GM23338 (cell line): ENCODE measurements at regions not wholly inside any gene's neighbourhood (a gene's known extent, or its start where the extent isn't known, plus 50 kb on each side); places are given as distances from the start of the nearest gene placed in this dataset.

Experiments
- ATAC-seq: fragments of 200-7000 bp; cut with Tn5 transposase; 3 replicates; pipeline ENCODE4 v1.9.1; 2020
- DNase-seq: peaks from one replicate; pipeline ENCODE4 v3.0.0-alpha.2; 2015; ENCODE audit warnings: low spot score
- H2AFZ ChIP-seq: fragments of 200-600 bp; sonication (generic); 2 replicates; pipeline ENCODE4 v1.8.0; 2016; ENCODE audit warnings: antibody characterized with exemption, mild to moderate bottlenecking, moderate library complexity
- H3F3A ChIP-seq: fragments of 200-600 bp; sonication (generic); replicated peaks from 2 replicates; pipeline ENCODE4 v1.8.0; 2017; ENCODE audit warnings: antibody characterized with exemption, mixed run types, low read depth
- H3K27ac ChIP-seq: fragments of 200-600 bp; sonication (generic); 2 replicates; pipeline ENCODE4 v1.6.1; 2016; ENCODE audit warnings: low read depth
- H3K27me3 ChIP-seq: fragments of 200-600 bp; sonication (generic); 2 replicates; pipeline ENCODE4 v1.8.0; 2016; ENCODE audit warnings: mild to moderate bottlenecking, mixed run types, moderate library complexity; ENCODE audit not compliant: insufficient read depth
- H3K36me3 ChIP-seq: fragments of 200-600 bp; sonication (generic); 2 replicates; pipeline ENCODE4 v1.8.0; 2016; ENCODE audit warnings: mild to moderate bottlenecking; ENCODE audit not compliant: insufficient read depth
- H3K4me1 ChIP-seq: fragments of 200-600 bp; sonication (generic); 2 replicates; pipeline ENCODE4 v1.8.0; 2016; ENCODE audit warnings: mild to moderate bottlenecking, moderate library complexity; ENCODE audit not compliant: insufficient read depth
- H3K4me2 ChIP-seq: fragments of 200-600 bp; sonication (generic); 2 replicates; pipeline ENCODE4 v1.7.1; 2017; ENCODE audit warnings: mixed run types
- H3K4me3 ChIP-seq: fragments of 200-600 bp; sonication (generic); 2 replicates; pipeline ENCODE4 v1.6.1; 2016; ENCODE audit warnings: mixed run types
- H3K79me2 ChIP-seq: fragments of 200-600 bp; sonication (generic); replicated peaks from 2 replicates; pipeline ENCODE4 v1.8.0; 2017; ENCODE audit warnings: mild to moderate bottlenecking; ENCODE audit not compliant: insufficient read depth
- H3K9me2 ChIP-seq: fragments of 200-600 bp; sonication (generic); 2 replicates; pipeline ENCODE4 v1.8.0; 2017; ENCODE audit not compliant: insufficient read depth
- H4K20me1 ChIP-seq: fragments of 200-600 bp; sonication (generic); replicated peaks from 2 replicates; pipeline ENCODE4 v1.8.0; 2017; ENCODE audit warnings: mild to moderate bottlenecking; ENCODE audit not compliant: insufficient read depth
- H3K27ac Mint-ChIP-seq: 2 replicates; pipeline ENCODE4 v1.8.0; 2020; ENCODE audit warnings: inconsistent platforms, mild to moderate bottlenecking, moderate library complexity, mixed read lengths
- H3K27me3 Mint-ChIP-seq: 3 replicates; pipeline ENCODE4 v1.8.0; 2022; ENCODE audit warnings: low read depth, mild to moderate bottlenecking, moderate library complexity, mixed read lengths, inconsistent platforms; ENCODE audit not compliant: insufficient read depth, poor library complexity
- H3K36me3 Mint-ChIP-seq: 3 replicates; pipeline ENCODE4 v1.8.0; 2021; ENCODE audit warnings: low read depth, mild to moderate bottlenecking, inconsistent platforms, moderate library complexity, mixed read lengths
- H3K4me1 Mint-ChIP-seq: 3 replicates; pipeline ENCODE4 v1.8.0; 2020; ENCODE audit warnings: mild to moderate bottlenecking, inconsistent platforms, mixed read lengths
- H3K4me3 Mint-ChIP-seq: 3 replicates; pipeline ENCODE4 v1.8.0; 2021; ENCODE audit warnings: moderate library complexity, mild to moderate bottlenecking, inconsistent platforms, mixed read lengths
- H3K9me3 Mint-ChIP-seq: 3 replicates; pipeline ENCODE4 v1.8.0; 2020; ENCODE audit warnings: moderate library complexity, mild to moderate bottlenecking, inconsistent platforms, mixed read lengths
- EZH2 ChIP-seq: fragments of 200-600 bp; sonication (generic); IDR thresholded peaks from one replicate; pipeline ENCODE4 v1.8.0; 2017; ENCODE audit warnings: antibody characterized with exemption, mild to moderate bottlenecking, low read depth; ENCODE audit not compliant: unreplicated experiment
- EZH2phosphoT487 ChIP-seq: fragments of 200-600 bp; sonication (generic); IDR thresholded peaks from one replicate; pipeline ENCODE4 v1.8.1; 2018; ENCODE audit warnings: antibody characterized with exemption; ENCODE audit not compliant: unreplicated experiment
- JUNB ChIP-seq: IDR thresholded peaks from one replicate; pipeline ENCODE4 v1.6.1; 2016; ENCODE audit warnings: antibody characterized with exemption; ENCODE audit not compliant: unreplicated experiment
- ZNF114 ChIP-seq: fragments of 250-450 bp; sonication (Bioruptor Pico); IDR thresholded peaks from 2 replicates; pipeline ENCODE4 v1.5.0; 2020; ENCODE audit warnings: mild to moderate bottlenecking, moderate library complexity
- TF ChIP-seq, protein P1 (sequence below), 2 experiments: fragments of 200-600 bp in 1 of 2; sonication (generic) in 1 of 2; conservative IDR thresholded peaks; 2 replicates each; pipeline versions ENCODE4 v1.5.1 to v1.6.1; 2016 to 2017; ENCODE audit warnings: antibody characterized with exemption in 2 of 2, low read depth in 2 of 2, mild to moderate bottlenecking in 2 of 2, moderate library complexity in 1 of 2
- TF ChIP-seq, protein P2 (sequence below): IDR thresholded peaks from 2 replicates; pipeline ENCODE4 v1.6.1; 2016; ENCODE audit warnings: antibody characterized with exemption
- TF ChIP-seq, protein P3 (sequence below): IDR thresholded peaks from one replicate; pipeline ENCODE4 v1.6.1; 2018; ENCODE audit warnings: antibody characterized with exemption; ENCODE audit not compliant: unreplicated experiment
- TF ChIP-seq, protein P4 (sequence below): fragments of 250-450 bp; sonication (Bioruptor Pico); IDR thresholded peaks from 2 replicates; pipeline ENCODE4 v1.5.0; 2020; ENCODE audit warnings: mild to moderate bottlenecking, moderate library complexity

GRCh38 chr7:131032786-131033185 lies 294.9 kb upstream of the MKLN1 start:
- no peak overlapping the region for H3K4me2 ChIP-seq
- H3K9me2 ChIP-seq = no peaks in the 10 kb centered on the region
- ATAC-seq = no peak
- peaks cover 7% of the 10 kb centered on the region; the same call in 2 of the 3 replicates for H3K36me3 Mint-ChIP-seq
- H3K27ac ChIP-seq = no peak overlapping the region
- H3K4me1 Mint-ChIP-seq = peaks cover 3% of the 10 kb centered on the region
- H3K27ac Mint-ChIP-seq = no peak overlapping the region
- no peaks in the 10 kb centered on the region; the same call in 2 of the 3 replicates for H3K9me3 Mint-ChIP-seq
- no peaks in the 10 kb centered on the region for H3K36me3 ChIP-seq
- no peak overlapping the region for H2AFZ ChIP-seq
- no peaks in the 10 kb centered on the region for H3F3A ChIP-seq
- TF ChIP-seq, protein P1, sequence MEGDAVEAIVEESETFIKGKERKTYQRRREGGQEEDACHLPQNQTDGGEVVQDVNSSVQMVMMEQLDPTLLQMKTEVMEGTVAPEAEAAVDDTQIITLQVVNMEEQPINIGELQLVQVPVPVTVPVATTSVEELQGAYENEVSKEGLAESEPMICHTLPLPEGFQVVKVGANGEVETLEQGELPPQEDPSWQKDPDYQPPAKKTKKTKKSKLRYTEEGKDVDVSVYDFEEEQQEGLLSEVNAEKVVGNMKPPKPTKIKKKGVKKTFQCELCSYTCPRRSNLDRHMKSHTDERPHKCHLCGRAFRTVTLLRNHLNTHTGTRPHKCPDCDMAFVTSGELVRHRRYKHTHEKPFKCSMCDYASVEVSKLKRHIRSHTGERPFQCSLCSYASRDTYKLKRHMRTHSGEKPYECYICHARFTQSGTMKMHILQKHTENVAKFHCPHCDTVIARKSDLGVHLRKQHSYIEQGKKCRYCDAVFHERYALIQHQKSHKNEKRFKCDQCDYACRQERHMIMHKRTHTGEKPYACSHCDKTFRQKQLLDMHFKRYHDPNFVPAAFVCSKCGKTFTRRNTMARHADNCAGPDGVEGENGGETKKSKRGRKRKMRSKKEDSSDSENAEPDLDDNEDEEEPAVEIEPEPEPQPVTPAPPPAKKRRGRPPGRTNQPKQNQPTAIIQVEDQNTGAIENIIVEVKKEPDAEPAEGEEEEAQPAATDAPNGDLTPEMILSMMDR (conservative IDR thresholded peaks at IDR 0.05; ENCODE audit: low read depth in 2 of 2) = no peak
- TF ChIP-seq EZH2phosphoT487 = no peak
- no peak for TF ChIP-seq ZNF114
- TF ChIP-seq, protein P2, sequence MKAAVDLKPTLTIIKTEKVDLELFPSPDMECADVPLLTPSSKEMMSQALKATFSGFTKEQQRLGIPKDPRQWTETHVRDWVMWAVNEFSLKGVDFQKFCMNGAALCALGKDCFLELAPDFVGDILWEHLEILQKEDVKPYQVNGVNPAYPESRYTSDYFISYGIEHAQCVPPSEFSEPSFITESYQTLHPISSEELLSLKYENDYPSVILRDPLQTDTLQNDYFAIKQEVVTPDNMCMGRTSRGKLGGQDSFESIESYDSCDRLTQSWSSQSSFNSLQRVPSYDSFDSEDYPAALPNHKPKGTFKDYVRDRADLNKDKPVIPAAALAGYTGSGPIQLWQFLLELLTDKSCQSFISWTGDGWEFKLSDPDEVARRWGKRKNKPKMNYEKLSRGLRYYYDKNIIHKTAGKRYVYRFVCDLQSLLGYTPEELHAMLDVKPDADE = no peak
- TF ChIP-seq, protein P3, sequence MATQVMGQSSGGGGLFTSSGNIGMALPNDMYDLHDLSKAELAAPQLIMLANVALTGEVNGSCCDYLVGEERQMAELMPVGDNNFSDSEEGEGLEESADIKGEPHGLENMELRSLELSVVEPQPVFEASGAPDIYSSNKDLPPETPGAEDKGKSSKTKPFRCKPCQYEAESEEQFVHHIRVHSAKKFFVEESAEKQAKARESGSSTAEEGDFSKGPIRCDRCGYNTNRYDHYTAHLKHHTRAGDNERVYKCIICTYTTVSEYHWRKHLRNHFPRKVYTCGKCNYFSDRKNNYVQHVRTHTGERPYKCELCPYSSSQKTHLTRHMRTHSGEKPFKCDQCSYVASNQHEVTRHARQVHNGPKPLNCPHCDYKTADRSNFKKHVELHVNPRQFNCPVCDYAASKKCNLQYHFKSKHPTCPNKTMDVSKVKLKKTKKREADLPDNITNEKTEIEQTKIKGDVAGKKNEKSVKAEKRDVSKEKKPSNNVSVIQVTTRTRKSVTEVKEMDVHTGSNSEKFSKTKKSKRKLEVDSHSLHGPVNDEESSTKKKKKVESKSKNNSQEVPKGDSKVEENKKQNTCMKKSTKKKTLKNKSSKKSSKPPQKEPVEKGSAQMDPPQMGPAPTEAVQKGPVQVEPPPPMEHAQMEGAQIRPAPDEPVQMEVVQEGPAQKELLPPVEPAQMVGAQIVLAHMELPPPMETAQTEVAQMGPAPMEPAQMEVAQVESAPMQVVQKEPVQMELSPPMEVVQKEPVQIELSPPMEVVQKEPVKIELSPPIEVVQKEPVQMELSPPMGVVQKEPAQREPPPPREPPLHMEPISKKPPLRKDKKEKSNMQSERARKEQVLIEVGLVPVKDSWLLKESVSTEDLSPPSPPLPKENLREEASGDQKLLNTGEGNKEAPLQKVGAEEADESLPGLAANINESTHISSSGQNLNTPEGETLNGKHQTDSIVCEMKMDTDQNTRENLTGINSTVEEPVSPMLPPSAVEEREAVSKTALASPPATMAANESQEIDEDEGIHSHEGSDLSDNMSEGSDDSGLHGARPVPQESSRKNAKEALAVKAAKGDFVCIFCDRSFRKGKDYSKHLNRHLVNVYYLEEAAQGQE = no peak
- no peak for DNase-seq
- H3K4me3 ChIP-seq = no peak overlapping the region
- H3K27me3 Mint-ChIP-seq = peaks cover 2% of the 10 kb centered on the region
- H3K79me2 ChIP-seq = peaks cover 7% of the 10 kb centered on the region; the same call in 1 of the 2 replicates
- H4K20me1 ChIP-seq = no peaks in the 10 kb centered on the region; the same call in 1 of the 2 replicates
- no peaks in the 10 kb centered on the region for H3K27me3 ChIP-seq
- no peak overlapping the region for H3K4me3 Mint-ChIP-seq
- H3K4me1 ChIP-seq = no peaks in the 10 kb centered on the region

- no peak overlapping the region for H3K4me3 Mint-ChIP-seq
- H3K27me3 Mint-ChIP-seq = peaks cover 4% of the 10 kb centered on the region
- peaks cover 4% of the 10 kb centered on the region; the same call in 2 of the 3 replicates for H3K36me3 Mint-ChIP-seq
- ATAC-seq (no peak), DNase-seq (no peak)
- H3K79me2 ChIP-seq = peaks cover 10% of the 10 kb centered on the region
- no peaks in the 10 kb centered on the region; the same call in 2 of the 3 replicates for H3K9me3 Mint-ChIP-seq
- H3F3A ChIP-seq = no peaks in the 10 kb centered on the region
- H3K27ac Mint-ChIP-seq = no peak overlapping the region
- no peaks in the 10 kb centered on the region for H3K9me2 ChIP-seq
- H3K4me3 ChIP-seq = no peak overlapping the region
- no peaks in the 10 kb centered on the region; the same call in 2 of the 3 replicates for H3K4me1 Mint-ChIP-seq
- H3K4me1 ChIP-seq = no peaks in the 10 kb centered on the region
- no peaks in the 10 kb centered on the region for H4K20me1 ChIP-seq
- no peaks in the 10 kb centered on the region for H3K36me3 ChIP-seq
- no peak overlapping the region for H3K27ac ChIP-seq
- H2AFZ ChIP-seq = no peak overlapping the region
- H3K27me3 ChIP-seq = no peaks in the 10 kb centered on the region
- no peak overlapping the region for H3K4me2 ChIP-seq
- no peak for TF ChIP-seq JUNB
- TF ChIP-seq EZH2 = no peak
- TF ChIP-seq, protein P4, sequence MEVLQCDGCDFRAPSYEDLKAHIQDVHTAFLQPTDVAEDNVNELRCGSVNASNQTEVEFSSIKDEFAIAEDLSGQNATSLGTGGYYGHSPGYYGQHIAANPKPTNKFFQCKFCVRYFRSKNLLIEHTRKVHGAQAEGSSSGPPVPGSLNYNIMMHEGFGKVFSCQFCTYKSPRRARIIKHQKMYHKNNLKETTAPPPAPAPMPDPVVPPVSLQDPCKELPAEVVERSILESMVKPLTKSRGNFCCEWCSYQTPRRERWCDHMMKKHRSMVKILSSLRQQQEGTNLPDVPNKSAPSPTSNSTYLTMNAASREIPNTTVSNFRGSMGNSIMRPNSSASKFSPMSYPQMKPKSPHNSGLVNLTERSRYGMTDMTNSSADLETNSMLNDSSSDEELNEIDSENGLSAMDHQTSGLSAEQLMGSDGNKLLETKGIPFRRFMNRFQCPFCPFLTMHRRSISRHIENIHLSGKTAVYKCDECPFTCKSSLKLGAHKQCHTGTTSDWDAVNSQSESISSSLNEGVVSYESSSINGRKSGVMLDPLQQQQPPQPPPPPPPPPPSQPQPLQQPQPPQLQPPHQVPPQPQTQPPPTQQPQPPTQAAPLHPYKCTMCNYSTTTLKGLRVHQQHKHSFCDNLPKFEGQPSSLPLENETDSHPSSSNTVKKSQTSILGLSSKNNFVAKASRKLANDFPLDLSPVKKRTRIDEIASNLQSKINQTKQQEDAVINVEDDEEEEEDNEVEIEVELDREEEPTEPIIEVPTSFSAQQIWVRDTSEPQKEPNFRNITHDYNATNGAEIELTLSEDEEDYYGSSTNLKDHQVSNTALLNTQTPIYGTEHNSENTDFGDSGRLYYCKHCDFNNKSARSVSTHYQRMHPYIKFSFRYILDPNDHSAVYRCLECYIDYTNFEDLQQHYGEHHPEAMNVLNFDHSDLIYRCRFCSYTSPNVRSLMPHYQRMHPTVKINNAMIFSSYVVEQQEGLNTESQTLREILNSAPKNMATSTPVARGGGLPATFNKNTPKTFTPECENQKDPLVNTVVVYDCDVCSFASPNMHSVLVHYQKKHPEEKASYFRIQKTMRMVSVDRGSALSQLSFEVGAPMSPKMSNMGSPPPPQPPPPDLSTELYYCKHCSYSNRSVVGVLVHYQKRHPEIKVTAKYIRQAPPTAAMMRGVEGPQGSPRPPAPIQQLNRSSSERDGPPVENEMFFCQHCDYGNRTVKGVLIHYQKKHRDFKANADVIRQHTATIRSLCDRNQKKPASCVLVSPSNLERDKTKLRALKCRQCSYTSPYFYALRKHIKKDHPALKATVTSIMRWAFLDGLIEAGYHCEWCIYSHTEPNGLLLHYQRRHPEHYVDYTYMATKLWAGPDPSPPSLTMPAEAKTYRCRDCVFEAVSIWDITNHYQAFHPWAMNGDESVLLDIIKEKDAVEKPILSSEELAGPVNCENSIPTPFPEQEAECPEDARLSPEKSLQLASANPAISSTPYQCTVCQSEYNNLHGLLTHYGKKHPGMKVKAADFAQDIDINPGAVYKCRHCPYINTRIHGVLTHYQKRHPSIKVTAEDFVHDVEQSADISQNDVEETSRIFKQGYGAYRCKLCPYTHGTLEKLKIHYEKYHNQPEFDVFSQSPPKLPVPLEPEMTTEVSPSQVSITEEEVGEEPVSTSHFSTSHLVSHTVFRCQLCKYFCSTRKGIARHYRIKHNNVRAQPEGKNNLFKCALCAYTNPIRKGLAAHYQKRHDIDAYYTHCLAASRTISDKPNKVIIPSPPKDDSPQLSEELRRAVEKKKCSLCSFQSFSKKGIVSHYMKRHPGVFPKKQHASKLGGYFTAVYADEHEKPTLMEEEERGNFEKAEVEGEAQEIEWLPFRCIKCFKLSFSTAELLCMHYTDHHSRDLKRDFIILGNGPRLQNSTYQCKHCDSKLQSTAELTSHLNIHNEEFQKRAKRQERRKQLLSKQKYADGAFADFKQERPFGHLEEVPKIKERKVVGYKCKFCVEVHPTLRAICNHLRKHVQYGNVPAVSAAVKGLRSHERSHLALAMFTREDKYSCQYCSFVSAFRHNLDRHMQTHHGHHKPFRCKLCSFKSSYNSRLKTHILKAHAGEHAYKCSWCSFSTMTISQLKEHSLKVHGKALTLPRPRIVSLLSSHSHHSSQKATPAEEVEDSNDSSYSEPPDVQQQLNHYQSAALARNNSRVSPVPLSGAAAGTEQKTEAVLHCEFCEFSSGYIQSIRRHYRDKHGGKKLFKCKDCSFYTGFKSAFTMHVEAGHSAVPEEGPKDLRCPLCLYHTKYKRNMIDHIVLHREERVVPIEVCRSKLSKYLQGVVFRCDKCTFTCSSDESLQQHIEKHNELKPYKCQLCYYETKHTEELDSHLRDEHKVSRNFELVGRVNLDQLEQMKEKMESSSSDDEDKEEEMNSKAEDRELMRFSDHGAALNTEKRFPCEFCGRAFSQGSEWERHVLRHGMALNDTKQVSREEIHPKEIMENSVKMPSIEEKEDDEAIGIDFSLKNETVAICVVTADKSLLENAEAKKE (CRISPR knock-in tag) = no peak
These were observed 293.4 kb upstream of the MKLN1 start for GRCh38 chr7:131034166-131034881.
